RCC 7860 (cell line): ENCODE measurements at regions not wholly inside any gene's neighbourhood (a gene's known extent, or its start where the extent isn't known, plus 50 kb on each side); places are given as distances from the start of the nearest gene placed in this dataset.

Experiments
- DNase-seq: peaks from one replicate; pipeline ENCODE4 v3.0.0-alpha.2; 2015; ENCODE audit warnings: low spot score
- FAIRE-seq: peaks from 2 replicates; lab custom pipeline; 2012; peaks lifted over from hg19 to GRCh38; lab: Jason Lieb, UNC

DNA sequence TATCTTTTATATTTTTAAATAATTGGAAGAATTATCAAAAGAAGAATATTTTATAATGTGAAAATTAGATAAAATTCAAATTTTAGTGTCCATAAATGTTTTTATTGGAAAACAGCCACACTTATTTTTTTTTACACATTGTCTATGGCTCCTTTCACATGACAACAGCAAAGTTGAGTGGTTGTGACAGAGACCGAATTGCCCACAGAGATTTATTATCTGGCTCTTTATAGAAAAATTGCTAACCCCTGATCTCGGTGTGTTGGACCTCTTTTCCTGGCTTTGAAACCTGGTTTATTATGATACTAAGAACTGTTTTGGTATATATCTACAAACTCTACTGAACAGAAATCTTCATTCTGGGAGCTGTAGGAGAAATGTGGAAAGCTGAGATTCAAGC lies 269.1 kb upstream of the UMPS start:
- FAIRE-seq, result no peak
- DNase-seq, result no peak

DNA sequence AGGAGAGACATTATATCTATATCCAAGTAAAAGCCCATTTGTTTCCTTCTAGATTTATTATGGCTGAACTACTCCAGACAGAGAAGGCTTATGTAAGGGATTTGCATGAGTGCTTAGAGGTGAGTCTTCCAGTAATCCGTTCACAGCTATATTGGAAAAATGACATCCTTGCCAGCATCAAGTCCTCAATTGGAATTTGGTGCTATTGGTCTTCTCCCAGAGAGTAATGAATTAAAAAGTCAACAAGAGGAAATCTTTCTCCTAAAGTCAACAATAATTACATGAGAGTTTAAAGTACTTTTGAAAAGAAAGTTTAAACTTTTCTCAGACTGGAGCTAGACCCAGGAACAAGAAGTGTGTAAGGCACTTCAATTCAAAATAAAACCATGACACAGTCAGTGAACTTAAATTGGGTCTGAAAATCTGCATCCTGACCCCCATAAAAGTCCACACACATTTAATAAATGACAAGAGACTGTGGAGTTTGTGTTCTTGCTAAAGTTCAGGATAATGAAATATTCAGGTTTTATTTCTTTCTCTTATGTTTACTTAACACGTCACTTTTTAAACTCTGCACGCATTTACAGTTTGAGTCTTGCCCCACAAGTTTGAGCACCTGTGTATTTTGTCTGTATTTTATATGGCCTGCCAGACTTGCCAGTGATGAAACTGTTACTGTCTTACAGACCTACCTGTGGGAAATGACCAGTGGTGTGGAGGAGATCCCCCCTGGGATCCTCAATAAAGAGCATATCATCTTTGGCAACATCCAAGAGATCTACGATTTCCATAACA lies 268.2 kb upstream of the UMPS start:
- DNase-seq, result no peak
- no peak for FAIRE-seq

GRCh38 chr3:124463234-124463633 lies 267.0 kb upstream of the UMPS start:
- no peak for DNase-seq
- no peak for FAIRE-seq

DNA sequence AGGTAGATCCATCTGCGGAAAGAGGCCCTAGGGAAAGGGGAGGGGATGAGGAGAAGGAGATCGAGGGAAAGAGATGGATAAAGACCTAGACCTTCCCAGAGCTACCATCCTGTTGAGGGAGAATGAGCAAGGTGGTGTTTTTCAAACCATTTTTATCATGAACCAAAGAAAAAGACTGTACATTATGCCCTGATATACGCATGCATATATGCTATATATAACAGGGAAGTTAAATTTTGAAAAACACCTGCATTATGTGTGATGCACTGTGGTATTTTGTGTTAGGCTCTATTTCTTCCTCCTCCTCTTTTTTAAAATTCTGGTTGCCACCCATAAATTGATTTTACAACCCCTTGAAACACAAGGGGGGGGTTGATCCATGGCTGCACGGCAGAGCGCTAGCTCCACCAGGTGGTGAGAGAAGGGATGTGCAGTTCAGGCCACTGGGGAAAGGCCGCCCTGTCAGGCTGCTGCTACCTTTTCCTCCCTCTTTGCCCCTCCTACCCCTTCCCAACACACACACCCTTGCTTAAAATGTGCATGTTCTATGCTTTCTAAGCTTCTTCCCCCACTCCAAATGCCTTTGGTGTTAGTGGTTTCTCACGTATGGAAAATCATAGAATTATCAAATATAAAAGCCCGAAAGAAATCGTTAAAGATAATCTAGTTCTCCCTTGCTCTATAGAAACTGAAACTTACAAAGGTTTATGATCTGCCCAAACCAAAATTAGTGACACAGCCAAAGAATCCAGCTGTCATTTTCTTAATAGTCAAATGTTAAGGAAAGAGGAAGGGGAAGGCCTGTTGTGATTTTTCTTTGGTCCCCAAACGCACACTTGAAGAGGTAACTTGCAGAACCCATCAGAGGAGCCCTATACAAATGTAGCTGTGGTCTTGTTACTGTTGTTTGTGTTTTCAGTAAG lies 262.0 kb upstream of the UMPS start:
- peak; percentile 42 for DNase-seq
- FAIRE-seq, result no peak

DNA sequence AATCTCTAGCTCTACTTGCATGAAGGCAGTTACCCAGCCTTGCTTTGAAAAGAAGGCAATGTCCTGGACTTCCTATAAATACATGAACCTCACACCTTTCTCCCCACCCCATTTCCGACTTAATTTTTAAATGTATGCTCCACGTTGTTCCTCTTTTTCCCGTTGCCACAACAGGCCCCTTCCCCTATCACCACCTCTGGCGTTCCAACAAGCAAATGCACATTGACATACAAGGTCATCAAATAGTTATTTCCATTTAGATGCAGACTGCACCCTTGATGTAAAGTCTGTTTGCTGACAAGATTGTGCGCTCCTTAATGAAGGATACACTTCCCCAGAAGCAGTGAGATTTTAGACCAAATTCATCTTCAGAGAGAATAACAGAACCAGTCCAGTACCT lies 260.7 kb upstream of the UMPS start:
- no peak for FAIRE-seq
- DNase-seq, result no peak

GRCh38 chr3:124478830-124479229 lies 251.4 kb upstream of the UMPS start:
- DNase-seq (no peak), FAIRE-seq (no peak)

DNA sequence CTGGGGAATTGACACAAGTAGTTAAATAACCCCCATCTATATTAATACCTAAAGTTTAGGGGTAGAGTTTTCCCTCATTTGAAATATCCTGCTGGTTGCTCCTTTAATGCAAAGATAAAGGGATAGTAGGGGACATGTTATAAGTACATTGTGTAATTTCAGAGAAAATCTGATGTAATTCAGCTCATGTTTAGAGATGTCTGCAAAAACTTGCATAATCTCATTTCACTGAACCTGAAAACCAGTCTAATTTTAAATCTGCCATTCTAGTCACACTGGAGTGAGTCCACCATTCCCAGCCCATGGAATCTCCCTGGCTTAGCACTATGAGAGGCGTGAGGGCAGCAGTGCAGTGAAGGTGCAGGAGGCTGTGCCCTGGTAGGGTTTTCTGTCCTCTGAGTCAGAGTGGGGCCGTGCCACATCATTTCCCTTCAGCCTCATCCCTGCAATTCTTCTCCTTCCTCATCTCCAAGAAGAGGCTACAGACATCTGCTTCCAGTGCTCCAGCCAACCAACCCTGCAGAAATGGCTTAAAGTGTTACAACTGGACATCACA lies 246.3 kb upstream of the UMPS start:
- DNase-seq, result peak; percentile 53
- FAIRE-seq, result peak; percentile 50

- DNase-seq (no peak), FAIRE-seq (no peak)
These were observed 243.9 kb upstream of the UMPS start for GRCh38 chr3:124486324-124486723.

DNA sequence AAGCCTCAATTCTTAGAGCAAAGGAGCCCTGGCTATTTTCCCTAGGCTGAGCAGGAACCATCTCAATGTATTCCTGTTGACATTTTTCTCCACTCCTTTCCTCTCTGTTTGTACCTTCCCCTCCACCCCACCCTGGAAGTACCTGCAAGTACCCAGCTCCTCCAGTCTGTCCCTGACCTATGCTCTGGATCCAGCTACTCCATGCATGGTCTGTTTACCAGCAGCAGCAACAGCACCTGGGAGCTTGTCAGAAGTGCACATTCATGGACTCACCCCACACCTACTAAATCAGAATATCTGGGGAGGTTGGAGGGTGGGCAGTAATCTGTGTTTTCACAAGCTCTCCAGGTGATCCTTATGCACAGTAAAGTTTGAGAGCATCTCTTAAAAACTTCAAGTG lies 240.7 kb upstream of the UMPS start:
- FAIRE-seq (no peak), DNase-seq (no peak)

GRCh38 chr3:124491098-124491497 lies 239.2 kb upstream of the UMPS start:
- no peak for FAIRE-seq
- DNase-seq, result no peak

DNA sequence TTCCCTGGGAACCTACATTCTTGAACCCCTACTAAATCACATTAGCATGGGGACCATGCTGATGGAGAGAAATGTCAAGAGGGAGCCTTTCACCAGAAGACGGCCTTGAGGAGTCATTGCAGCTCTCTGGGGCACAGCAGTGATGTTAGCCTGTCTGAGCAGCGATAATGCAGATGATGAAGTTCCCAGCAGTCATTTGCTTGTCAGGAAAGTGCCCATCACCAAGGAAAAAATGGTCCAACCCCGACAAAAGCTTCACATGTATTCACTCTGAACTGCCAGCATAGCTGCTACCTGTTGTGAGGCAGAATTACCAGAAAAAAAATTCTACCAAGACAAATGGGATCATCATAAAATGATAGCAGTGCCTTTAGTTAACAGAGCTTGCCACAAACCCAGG lies 238.4 kb upstream of the UMPS start:
- no peak for DNase-seq
- no peak for FAIRE-seq

- FAIRE-seq, result peak; percentile 77
- DNase-seq, result peak; percentile 68
These were observed 237.4 kb upstream of the UMPS start for GRCh38 chr3:124492824-124493223.

- no peak for FAIRE-seq
These were observed 234.2 kb upstream of the UMPS start for GRCh38 chr3:124496061-124496460.

DNA sequence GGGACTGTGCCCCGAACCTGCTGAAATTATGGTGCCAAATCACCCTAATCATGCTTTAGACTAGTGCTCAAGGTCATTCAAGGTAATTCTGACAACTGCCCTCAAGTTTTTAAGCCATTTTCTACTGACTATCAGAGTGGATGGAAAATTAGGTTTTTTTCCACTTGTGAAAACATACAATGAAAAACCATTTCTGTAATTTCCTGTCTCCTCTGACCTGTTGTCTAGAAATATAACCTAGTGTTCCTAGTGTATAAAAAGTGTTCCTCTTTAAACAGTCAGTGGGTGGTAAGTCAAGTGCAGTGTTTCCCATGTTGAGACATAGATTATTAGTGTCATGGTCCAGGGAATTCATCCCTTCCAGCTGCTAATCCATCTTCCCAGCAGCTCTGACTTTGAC lies 232.8 kb upstream of the UMPS start:
- FAIRE-seq, result no peak
- no peak for DNase-seq

More at GRCh38 chr3:124496061-124496460, 234.2 kb upstream of the UMPS start:
- no peak for DNase-seq

DNA sequence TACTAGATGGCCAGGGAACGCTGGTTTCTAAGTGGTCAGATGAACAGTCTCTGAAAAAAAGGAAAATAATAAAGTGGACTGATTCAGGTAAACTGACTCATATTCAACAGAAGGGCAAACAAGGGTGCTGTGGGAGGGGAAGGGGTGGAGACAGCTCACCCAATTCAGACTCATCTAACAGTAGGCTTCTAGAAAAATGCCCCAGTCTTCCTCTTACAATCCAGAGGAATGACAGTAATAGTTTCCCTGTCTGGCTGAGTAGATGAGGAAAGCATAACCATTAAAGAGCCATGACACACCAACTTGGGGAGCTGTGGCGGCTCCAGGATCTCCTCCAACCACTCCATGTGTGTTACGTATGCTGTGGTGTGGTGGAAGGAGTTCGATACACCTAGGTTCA lies 231.4 kb upstream of the UMPS start:
- FAIRE-seq, result no peak
- no peak for DNase-seq

DNA sequence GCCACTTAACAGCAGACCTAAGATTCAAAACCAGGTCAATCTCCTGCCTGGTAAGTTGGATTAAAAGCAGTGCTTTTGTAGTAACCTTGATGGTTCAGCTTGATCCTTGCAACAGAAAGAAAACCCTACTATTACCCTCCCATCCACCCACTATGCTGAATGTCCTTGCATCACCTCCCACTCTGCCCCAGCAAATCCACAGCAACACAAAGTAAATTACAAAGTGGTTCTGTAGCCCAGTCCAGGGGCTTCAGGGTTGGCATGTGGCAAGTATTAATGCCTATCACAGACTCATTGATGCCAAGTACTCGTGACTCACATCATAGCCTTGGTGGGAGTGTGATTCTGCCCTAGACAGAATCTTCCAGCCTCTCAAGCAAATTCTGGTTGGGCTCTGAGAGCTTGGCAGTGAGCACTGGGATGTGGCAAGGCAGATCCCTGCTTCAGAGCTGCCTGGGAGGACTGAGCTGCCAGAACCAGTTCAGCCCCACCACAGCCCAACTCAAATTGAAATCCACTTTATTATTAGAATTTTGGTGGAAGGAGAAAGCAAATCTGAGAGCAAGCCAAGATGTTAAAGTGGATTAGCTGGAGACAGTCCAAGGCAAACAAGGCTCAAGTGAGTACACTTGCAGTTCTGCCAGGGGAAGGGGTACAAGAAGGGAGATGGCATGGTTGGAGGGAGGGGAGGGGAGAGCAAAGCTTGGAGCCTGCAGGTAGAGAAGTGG lies 225.8 kb upstream of the UMPS start:
- FAIRE-seq, result peak; percentile 47
- peak; percentile 24 for DNase-seq

DNA sequence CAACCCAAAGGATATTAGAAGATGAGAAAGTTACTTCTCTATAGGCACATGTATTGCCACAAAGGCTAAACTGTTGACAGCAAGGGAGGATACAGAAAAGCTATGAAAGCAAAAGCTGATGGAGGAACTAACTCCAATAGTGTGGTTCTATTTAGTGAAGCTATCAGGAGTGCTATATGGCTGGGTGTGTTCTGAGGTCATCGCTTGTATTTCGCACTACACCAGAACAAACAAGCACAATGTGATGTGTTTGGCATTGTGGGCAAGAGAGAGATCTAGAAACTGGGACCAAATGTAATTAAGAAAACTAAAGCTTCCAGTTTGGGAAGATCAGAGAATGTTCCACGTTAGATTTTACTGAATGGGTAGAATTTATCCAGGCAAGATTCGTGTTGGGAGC lies 220.4 kb upstream of the UMPS start:
- DNase-seq (no peak), FAIRE-seq (no peak)

GRCh38 chr3:124510290-124510689 lies 220.0 kb upstream of the UMPS start:
- FAIRE-seq (no peak), DNase-seq (peak; percentile 23)

GRCh38 chr3:124512881-124513609 lies 217.2 kb upstream of the UMPS start:
- DNase-seq, result no peak
- FAIRE-seq, result no peak

- FAIRE-seq, result no peak
These were observed 216.6 kb upstream of the UMPS start for GRCh38 chr3:124513610-124513997.

More at GRCh38 chr3:124513610-124513997, 216.6 kb upstream of the UMPS start:
- DNase-seq, result no peak
